GM10248 (cell line): ENCODE measurements at regions not wholly inside any gene's neighbourhood (a gene's known extent, or its start where the extent isn't known, plus 50 kb on each side); places are given as distances from the start of the nearest gene placed in this dataset.

Experiments used
- CTCF ChIA-PET: fragments of 300-600 bp; sonication (Branson Sonifier 250); formaldehyde crosslinking; extraction: SDS; loops from one replicate; lab custom pipeline; 2021; ENCODE audit warnings: antibody characterized with exemption; lab: Yijun Ruan, JAX
- POLR2A ChIA-PET: fragments of 350-650 bp; sonication (Branson Sonifier 250); formaldehyde crosslinking; extraction: SDS; loops from one replicate; lab custom pipeline; 2020; ENCODE audit warnings: antibody characterized with exemption; lab: Yijun Ruan, JAX
- DNase-seq: peaks from one replicate; pipeline ENCODE4 v3.0.0; 2012; ENCODE audit errors: extremely low spot score
- CTCF ChIP-seq: IDR thresholded peaks from 2 replicates; pipeline ENCODE4 v1.5.1; 2012; ENCODE audit warnings: mild to moderate bottlenecking, low read depth; ENCODE audit errors: extremely low read depth, missing control alignments, control extremely low read depth

- TF ChIP-seq CTCF: no peak
- DNase-seq: no peak
- ChIA-PET CTCF (no interaction called here), POLR2A (no interaction called here)
These were observed 303.8 kb upstream of the CDH18 start for GRCh38 chr5:20291766-20292165.

- ChIA-PET CTCF (no interaction called here), POLR2A (no interaction called here)
- no peak for DNase-seq
- TF ChIP-seq CTCF: no peak
These were observed 299.6 kb upstream of the CDH18 start for GRCh38 chr5:20287640-20288039.

GRCh38 chr5:20286512-20286911 is 298.5 kb upstream of the CDH18 start:
- ChIA-PET POLR2A (no interaction called here), CTCF (no interaction called here)
- no peak for DNase-seq
- no peak for TF ChIP-seq CTCF

- ChIA-PET CTCF (no interaction called here), POLR2A (no interaction called here)
- TF ChIP-seq CTCF: no peak
- DNase-seq: no peak
These were observed 288.9 kb upstream of the CDH18 start for GRCh38 chr5:20276959-20277263.

GRCh38 chr5:20276061-20276958 is 288.3 kb upstream of the CDH18 start:
- POLR2A ChIA-PET: no interaction called here
- CTCF ChIA-PET: no interaction called here
- no peak for TF ChIP-seq CTCF
- DNase-seq: no peak

DNA sequence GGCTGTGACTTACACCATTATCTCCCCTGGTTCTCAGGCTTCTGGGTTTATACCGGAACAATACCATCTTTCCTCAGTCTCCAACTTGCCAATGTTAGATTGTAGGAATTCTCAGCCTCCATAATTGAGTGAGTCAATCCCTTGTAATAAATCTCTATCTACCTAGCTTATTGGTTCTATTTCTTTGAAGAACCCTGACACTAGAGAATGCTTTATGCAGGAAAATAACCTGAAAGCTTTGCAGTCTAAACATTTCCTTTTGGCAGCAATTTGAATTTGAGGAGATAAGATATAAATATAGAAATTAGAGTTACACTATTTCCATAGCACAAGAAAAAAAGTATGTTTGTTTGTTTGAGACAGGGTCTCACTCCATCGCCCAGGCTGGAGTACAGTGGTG is 278.1 kb upstream of the CDH18 start:
- TF ChIP-seq CTCF: no peak
- CTCF ChIA-PET: interaction anchor here (0.9 kb wide), 1 partner anchor 13 kb away, joined by 3 read pairs; no protein-coding TSS in a partner anchor
- POLR2A ChIA-PET: no interaction called here
- DNase-seq: no peak
